DND-41 (cell line): ENCODE measurements at regions not wholly inside any gene's neighbourhood (a gene's known extent, or its start where the extent isn't known, plus 50 kb on each side); places are given as distances from the start of the nearest gene placed in this dataset.

ENCODE experiments used
- ATAC-seq: fragments of 200-7000 bp; cut with Tn5 transposase; 3 replicates; pipeline ENCODE4 v1.9.1; 2021; ENCODE audit warnings: low read depth; ENCODE audit not compliant: insufficient read depth
- DNase-seq: peaks from one replicate; pipeline ENCODE4 v3.0.0-alpha.2; 2020
- H2AFZ ChIP-seq: 2 replicates; pipeline ENCODE4 v1.6.0; 2012; ENCODE audit warnings: low read depth, low read length
- H3K27ac ChIP-seq: 2 replicates; pipeline ENCODE4 v1.5.1; 2012; ENCODE audit warnings: low read length, inconsistent platforms
- H3K27me3 ChIP-seq: fragments of 200-600 bp; sonication (generic); 2 replicates; pipeline ENCODE4 v1.6.0; 2012; ENCODE audit warnings: low read length, mild to moderate bottlenecking, inconsistent platforms; ENCODE audit not compliant: insufficient read depth, poor library complexity
- H3K36me3 ChIP-seq: 2 replicates; pipeline ENCODE4 v1.5.1; 2012; ENCODE audit warnings: low read length, inconsistent platforms; ENCODE audit not compliant: insufficient read depth
- H3K4me1 ChIP-seq: 2 replicates; pipeline ENCODE4 v1.5.1; 2012; ENCODE audit warnings: mild to moderate bottlenecking, low read length; ENCODE audit not compliant: insufficient read depth
- H3K4me2 ChIP-seq: 2 replicates; pipeline ENCODE4 v1.6.0; 2012; ENCODE audit warnings: mild to moderate bottlenecking, moderate library complexity, low read length, inconsistent platforms; ENCODE audit not compliant: insufficient read depth
- H3K4me3 ChIP-seq, 2 experiments: fragments of 200-600 bp in 1 of 2; shearing (Covaris generic) in 1 of 2; 2 replicates each; pipeline ENCODE4 v1.5.1; 2012 to 2016; ENCODE audit warnings: inconsistent platforms in 2 of 2, low read length in 2 of 2, mild to moderate bottlenecking in 2 of 2, low read depth in 1 of 2, moderate library complexity in 1 of 2
- H3K79me2 ChIP-seq: 2 replicates; pipeline ENCODE4 v1.6.0; 2012; ENCODE audit warnings: low read length, inconsistent platforms; ENCODE audit not compliant: insufficient read depth
- H3K9ac ChIP-seq: 2 replicates; pipeline ENCODE4 v1.6.0; 2012; ENCODE audit warnings: low read depth, mild to moderate bottlenecking, inconsistent platforms, low read length, moderate library complexity
- H3K9me3 ChIP-seq: 2 replicates; pipeline ENCODE4 v1.5.1; 2012; ENCODE audit warnings: low read length, moderate library complexity, mild to moderate bottlenecking, inconsistent platforms; ENCODE audit not compliant: insufficient read depth, severe bottlenecking
- H4K20me1 ChIP-seq: 2 replicates; pipeline ENCODE4 v1.6.0; 2012; ENCODE audit warnings: low read length; ENCODE audit not compliant: insufficient read depth
- CTCF ChIP-seq: IDR thresholded peaks from 2 replicates; pipeline ENCODE4 v1.5.1; 2012; ENCODE audit warnings: borderline replicate concordance, low read length, moderate library complexity, mild to moderate bottlenecking; ENCODE audit not compliant: poor library complexity, severe bottlenecking; ENCODE audit errors: extremely low read depth
- EZH2 ChIP-seq: IDR thresholded peaks from 3 replicates; pipeline ENCODE4 v1.6.1; 2012; ENCODE audit warnings: borderline replicate concordance, low read depth, mild to moderate bottlenecking, moderate library complexity, low read length, inconsistent platforms; ENCODE audit not compliant: severe bottlenecking

GRCh38 chr5:106640511-106640910, 1030.2 kb downstream of the EFNA5 start:
- no peaks in the 10 kb centered on the region for H3K27me3 ChIP-seq
- no peak for ATAC-seq
- TF ChIP-seq EZH2 (no peak), CTCF (no peak)
- H3K36me3 ChIP-seq, result no peaks in the 10 kb centered on the region
- no peak overlapping the region for H3K4me3 ChIP-seq
- no peaks in the 10 kb centered on the region for H3K9me3 ChIP-seq
- no peak overlapping the region for H2AFZ ChIP-seq
- DNase-seq, result no peak
- H4K20me1 ChIP-seq, result no peaks in the 10 kb centered on the region
- H3K27ac ChIP-seq, result no peak overlapping the region
- no peaks in the 10 kb centered on the region for H3K79me2 ChIP-seq
- H3K9ac ChIP-seq, result no peak overlapping the region
- H3K4me2 ChIP-seq, result no peak overlapping the region
- no peaks in the 10 kb centered on the region for H3K4me1 ChIP-seq

- no peak for TF ChIP-seq EZH2
- no peak for TF ChIP-seq CTCF
- no peaks in the 10 kb centered on the region for H3K36me3 ChIP-seq
- no peaks in the 10 kb centered on the region for H3K27me3 ChIP-seq
- no peak overlapping the region for H3K4me2 ChIP-seq
- no peaks in the 10 kb centered on the region for H3K79me2 ChIP-seq
- no peak overlapping the region for H3K27ac ChIP-seq
- H3K9me3 ChIP-seq, result no peaks in the 10 kb centered on the region
- no peak for DNase-seq
- H3K4me3 ChIP-seq, result no peak overlapping the region
- ATAC-seq, result no peak
- H3K9ac ChIP-seq, result no peak overlapping the region
- H4K20me1 ChIP-seq, result no peaks in the 10 kb centered on the region
- no peaks in the 10 kb centered on the region for H3K4me1 ChIP-seq
- H2AFZ ChIP-seq, result no peak overlapping the region
Observed at GRCh38 chr5:106639488-106639887, 1031.2 kb downstream of the EFNA5 start.

DNA sequence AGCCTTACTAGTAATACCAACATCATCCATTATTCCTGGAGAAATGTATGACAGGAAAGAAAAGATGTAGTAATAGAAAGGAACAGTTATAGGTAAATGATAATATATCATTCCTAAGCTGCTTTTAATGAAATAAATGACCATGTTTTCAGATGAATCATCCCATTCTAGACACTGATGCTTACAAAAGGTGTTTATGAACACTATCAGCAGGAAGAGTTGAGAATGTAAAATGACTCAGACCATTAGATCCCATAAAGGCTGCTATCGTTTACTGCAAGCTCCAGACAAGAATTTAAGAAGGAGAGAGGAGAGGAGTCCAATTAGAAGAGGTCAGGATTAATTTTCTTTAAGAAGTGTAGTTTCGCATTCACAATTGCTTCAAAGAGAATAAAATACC, 1033.5 kb downstream of the EFNA5 start:
- Histone ChIP-seq H3K79me2 (no peaks in the 10 kb centered on the region), H3K9ac (no peak overlapping the region), H3K4me2 (no peak overlapping the region), H3K4me3 (no peak overlapping the region), H3K4me1 (no peaks in the 10 kb centered on the region), H2AFZ (no peak overlapping the region), H3K9me3 (no peaks in the 10 kb centered on the region), H4K20me1 (no peaks in the 10 kb centered on the region), H3K27me3 (no peaks in the 10 kb centered on the region), H3K27ac (no peak overlapping the region), H3K36me3 (no peaks in the 10 kb centered on the region)
- DNase-seq, result no peak
- TF ChIP-seq EZH2 (no peak), CTCF (no peak)
- no peak for ATAC-seq

DNA sequence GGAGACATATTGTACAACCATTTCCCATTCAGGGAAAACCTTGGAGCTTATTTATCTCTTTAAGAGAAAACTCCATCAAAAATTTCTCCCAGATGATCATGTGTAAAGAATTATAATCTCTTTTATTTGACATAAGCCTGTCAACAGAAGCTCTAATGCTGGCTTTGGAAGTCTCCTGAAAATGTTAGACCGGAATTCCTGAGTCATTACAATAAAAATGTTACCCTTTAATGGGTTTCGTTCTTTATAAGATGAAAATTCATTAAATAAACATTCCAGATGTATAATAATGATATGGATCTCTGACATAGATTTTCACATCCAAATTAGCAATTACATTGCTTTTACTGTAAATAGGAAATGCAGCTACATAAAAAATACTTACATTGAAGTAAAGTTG, 1036.4 kb downstream of the EFNA5 start:
- Histone ChIP-seq H3K79me2 (no peaks in the 10 kb centered on the region), H3K27ac (no peak overlapping the region), H3K36me3 (no peaks in the 10 kb centered on the region), H3K4me3 (no peak overlapping the region), H3K4me2 (no peak overlapping the region), H2AFZ (no peak overlapping the region), H3K4me1 (no peaks in the 10 kb centered on the region), H3K9me3 (no peaks in the 10 kb centered on the region), H3K9ac (no peak overlapping the region), H3K27me3 (no peaks in the 10 kb centered on the region), H4K20me1 (no peaks in the 10 kb centered on the region)
- no peak for ATAC-seq
- TF ChIP-seq EZH2 (no peak), CTCF (no peak)
- DNase-seq, result no peak
